Uterus (tissue), 3 donors: ENCODE measurements at regions not wholly inside any gene's neighbourhood (a gene's known extent, or its start where the extent isn't known, plus 50 kb on each side); places are given as distances from the start of the nearest gene placed in this dataset.
"Not testable (repeated sequence)": the region's sequence is repeated elsewhere in the genome, so short reads cannot be mapped to it uniquely, and the experiment has no call there.

Source experiments
- DNase-seq, 2 donors: peaks; one replicate each; pipeline ENCODE4 v3.0.0-alpha.2; 2019 to 2020
- H3K27ac ChIP-seq, 2 donors: fragments of 200-600 bp; sonication (generic); 1 replicate in 1 of 2; 2 replicates in 1 of 2; pipeline ENCODE4 v1.5.1; 2016 to 2018
- H3K27me3 ChIP-seq, 2 donors: fragments of 200-600 bp; sonication (generic); one replicate each; pipeline ENCODE4 v1.5.1; 2018 to 2019; ENCODE audit warnings: control low read depth in 1 of 2
- H3K36me3 ChIP-seq, 2 donors: fragments of 200-600 bp; sonication (generic); one replicate each; pipeline ENCODE4 v1.5.1; 2019; ENCODE audit warnings: control low read depth in 1 of 2
- H3K4me1 ChIP-seq, 2 donors: fragments of 200-600 bp; sonication (generic); one replicate each; pipeline ENCODE4 v1.5.1; 2018 to 2019; ENCODE audit warnings: control low read depth in 1 of 2
- H3K4me3 ChIP-seq, 2 donors: fragments of 200-600 bp; sonication (generic); 1 replicate in 1 of 2; 2 replicates in 1 of 2; pipeline ENCODE4 v1.5.1; 2018 to 2019; ENCODE audit warnings: mild to moderate bottlenecking in 1 of 2
- H3K9me3 ChIP-seq, 2 donors: fragments of 200-600 bp; sonication (generic); one replicate each; pipeline ENCODE4 v1.5.1; 2019; ENCODE audit warnings: control low read depth in 1 of 2
- CTCF ChIP-seq, 4 experiments: fragments of 200-600 bp in 2 of 4; fragments of 450-650 bp in 2 of 4; sonication (generic) in 2 of 4; IDR thresholded peaks; one replicate each; pipeline ENCODE4 v1.5.1; 2016 to 2019; ENCODE audit warnings: antibody characterized with exemption in 4 of 4, mild to moderate bottlenecking in 2 of 4, moderate library complexity in 1 of 4
- POLR2A ChIP-seq, 2 donors: fragments of 450-650 bp; IDR thresholded peaks; one replicate each; pipeline ENCODE4 v1.6.1; 2016; ENCODE audit warnings: antibody characterized with exemption in 2 of 2, mild to moderate bottlenecking in 1 of 2, moderate library complexity in 1 of 2
- intact Hi-C: fragments of 100-400 bp; cut with DNase I; formaldehyde crosslinking; loops from one replicate; pipeline ENCODE4 v1.15.1; 2023; ENCODE audit warnings: low total_unique reads
- donor health status: DM: yes; HTN: yes; CAD: no.

DNA sequence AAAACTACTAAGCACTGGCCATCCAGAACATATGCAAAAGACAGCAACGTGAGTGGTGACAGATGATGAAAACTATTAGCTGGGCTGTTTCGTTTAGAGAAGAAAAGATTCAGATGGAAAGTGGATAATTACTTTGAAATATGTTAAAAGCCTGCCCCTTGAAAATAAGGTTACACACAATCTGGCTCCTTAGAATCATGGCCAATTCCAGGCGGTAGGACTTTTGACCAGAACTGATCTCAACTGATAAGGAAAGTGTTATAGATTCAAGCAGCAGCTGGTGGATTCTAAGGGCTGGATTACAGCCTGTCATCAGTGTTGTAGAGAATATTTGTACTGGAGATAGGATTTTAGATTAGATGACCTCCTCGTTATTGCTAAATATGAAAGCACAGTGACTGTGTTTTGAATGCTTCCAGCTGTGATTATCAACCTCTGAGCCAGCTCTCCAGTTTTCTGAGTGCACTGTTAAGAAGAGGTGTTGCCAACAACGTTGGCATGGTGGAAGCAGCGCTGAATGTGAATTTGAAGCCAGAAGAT, 75.1 kb downstream of the KBTBD2 start:
- H3K4me3 ChIP-seq, intact Hi-C loops, H3K36me3 ChIP-seq, H3K4me1 ChIP-seq, H3K27me3 ChIP-seq, H3K27ac ChIP-seq, H3K9me3 ChIP-seq, DNase-seq: not testable (repeated sequence)

DNA sequence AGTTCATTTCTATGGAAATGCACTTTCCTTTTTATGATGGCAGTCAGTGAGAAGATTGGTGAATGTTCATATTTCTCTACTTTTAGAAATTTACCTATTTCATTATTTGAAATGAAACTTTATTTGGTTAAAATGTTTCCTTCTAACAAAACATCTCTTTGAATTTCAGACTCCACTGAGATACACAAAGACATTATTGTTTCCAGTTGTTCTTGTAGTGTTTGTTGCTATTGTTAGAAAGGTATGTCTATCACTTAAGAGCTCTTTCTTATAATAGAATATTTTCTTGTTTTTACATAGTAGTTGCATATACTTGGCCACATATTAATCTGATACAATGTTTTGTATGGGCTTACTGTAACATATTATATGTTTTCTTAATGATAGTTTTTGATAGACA, 76.8 kb downstream of the KBTBD2 start:
- H3K4me1 ChIP-seq, H3K27ac ChIP-seq, DNase-seq, H3K27me3 ChIP-seq, intact Hi-C loops, H3K9me3 ChIP-seq, H3K4me3 ChIP-seq, H3K36me3 ChIP-seq: not testable (repeated sequence)

DNA sequence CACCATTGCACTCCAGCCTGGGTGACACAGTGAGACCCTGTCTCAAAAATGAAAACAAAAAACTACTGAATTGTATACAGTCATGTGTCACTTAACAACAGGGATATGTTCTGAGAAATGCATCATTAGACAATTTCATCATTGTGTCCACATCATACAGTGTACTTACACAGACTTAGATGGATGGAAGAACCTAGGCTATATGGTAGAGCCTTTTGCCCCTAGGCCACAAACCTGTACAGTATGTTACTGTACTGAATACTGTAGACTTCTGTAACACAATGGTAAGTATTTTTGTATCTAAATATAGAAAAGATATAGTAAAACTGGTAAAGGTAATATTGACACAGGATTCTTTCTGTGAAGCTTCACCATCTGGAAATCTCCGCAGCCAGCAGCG, 81.7 kb downstream of the KBTBD2 start:
- Histone ChIP-seq H3K27me3 (no peaks in the 10 kb centered on the region), H3K4me3 (no peak overlapping the region), H3K27ac (no peak overlapping the region), H3K36me3 (no peaks in the 10 kb centered on the region), H3K4me1 (no peaks in the 10 kb centered on the region), H3K9me3 (no peaks in the 10 kb centered on the region)
- no peak for DNase-seq
- TF ChIP-seq POLR2A (IDR thresholded peaks at IDR 0.05) = no peak
- no peak for TF ChIP-seq CTCF (IDR thresholded peaks at IDR 0.05)
- intact Hi-C loops = no loop called here

DNA sequence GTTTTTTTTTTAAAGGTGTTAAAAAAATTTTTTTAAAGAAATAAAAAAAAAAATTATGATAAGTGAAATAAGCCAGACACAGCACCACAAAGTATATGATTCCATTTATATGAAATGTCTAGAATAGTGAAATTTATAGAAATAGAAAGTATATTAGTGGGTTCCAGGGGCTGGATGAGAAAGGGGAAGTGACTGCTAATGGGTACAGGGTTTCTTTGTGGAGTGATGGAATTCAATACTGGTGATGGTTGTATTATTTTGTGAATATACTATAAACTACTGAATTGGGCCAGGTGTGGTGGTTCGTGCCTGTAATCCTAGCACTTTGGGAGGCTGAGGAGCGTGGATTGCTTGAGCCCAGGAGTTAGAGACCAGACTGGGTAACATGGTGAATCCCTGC, 82.2 kb downstream of the KBTBD2 start:
- TF ChIP-seq CTCF (IDR thresholded peaks at IDR 0.05) (no peak), POLR2A (IDR thresholded peaks at IDR 0.05) (no peak)
- intact Hi-C loops = no loop called here
- no peaks in the 10 kb centered on the region for H3K36me3 ChIP-seq
- no peaks in the 10 kb centered on the region for H3K4me1 ChIP-seq
- no peak overlapping the region for H3K27ac ChIP-seq
- H3K4me3 ChIP-seq = no peak overlapping the region
- no peaks in the 10 kb centered on the region for H3K9me3 ChIP-seq
- no peak for DNase-seq
- H3K27me3 ChIP-seq = no peaks in the 10 kb centered on the region

DNA sequence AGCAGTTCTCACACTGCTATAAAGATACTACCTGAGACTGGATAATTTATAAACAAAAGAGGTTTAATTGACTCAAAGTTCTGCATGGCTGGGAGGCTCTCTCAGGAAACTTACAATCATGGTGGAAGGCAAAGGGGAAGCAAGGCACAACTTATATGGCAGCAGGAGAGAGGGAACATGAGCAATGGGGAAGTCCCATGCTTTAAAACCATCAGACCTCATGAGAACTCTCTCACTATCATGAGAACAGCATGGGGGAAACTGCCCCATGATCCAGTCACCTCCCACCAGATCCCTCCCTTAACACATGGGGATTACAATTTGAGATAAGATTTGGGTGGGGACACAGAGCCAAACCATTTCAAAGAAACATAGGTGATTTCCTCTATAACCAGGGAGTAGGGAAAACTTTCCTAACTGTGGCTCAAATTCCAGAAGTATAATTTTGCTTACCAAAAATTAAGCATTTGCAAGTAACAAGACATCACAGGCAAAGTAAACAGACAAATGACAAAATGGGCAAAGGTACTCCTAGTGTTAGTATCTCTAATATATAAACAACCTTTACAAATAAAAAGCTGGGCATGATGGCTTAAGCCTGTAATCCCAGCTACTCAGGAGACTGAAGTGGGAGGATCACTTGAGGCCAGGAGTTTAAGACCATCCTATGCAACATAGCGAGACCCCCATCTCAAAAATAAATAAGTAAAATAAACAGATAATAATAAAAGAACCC, 88.0 kb downstream of the KBTBD2 start:
- H3K36me3 ChIP-seq = no peaks in the 10 kb centered on the region
- no peak for TF ChIP-seq CTCF (IDR thresholded peaks at IDR 0.05)
- no peak for TF ChIP-seq POLR2A (IDR thresholded peaks at IDR 0.05)
- intact Hi-C loops = no loop called here
- H3K27me3 ChIP-seq = no peaks in the 10 kb centered on the region
- no peak overlapping the region for H3K27ac ChIP-seq
- DNase-seq = no peak
- H3K9me3 ChIP-seq = no peaks in the 10 kb centered on the region
- no peak overlapping the region for H3K4me3 ChIP-seq
- no peaks in the 10 kb centered on the region for H3K4me1 ChIP-seq

- Histone ChIP-seq H3K4me1 (no peaks in the 10 kb centered on the region), H3K36me3 (no peaks in the 10 kb centered on the region), H3K27ac (no peak overlapping the region), H3K27me3 (no peaks in the 10 kb centered on the region), H3K4me3 (no peak overlapping the region), H3K9me3 (no peaks in the 10 kb centered on the region)
- intact Hi-C loops = no loop called here
- TF ChIP-seq CTCF (IDR thresholded peaks at IDR 0.05) = no peak
- TF ChIP-seq POLR2A (IDR thresholded peaks at IDR 0.05) = no peak
- no peak for DNase-seq
Observed at GRCh38 chr7:32802305-32802910, 89.2 kb downstream of the KBTBD2 start.

DNA sequence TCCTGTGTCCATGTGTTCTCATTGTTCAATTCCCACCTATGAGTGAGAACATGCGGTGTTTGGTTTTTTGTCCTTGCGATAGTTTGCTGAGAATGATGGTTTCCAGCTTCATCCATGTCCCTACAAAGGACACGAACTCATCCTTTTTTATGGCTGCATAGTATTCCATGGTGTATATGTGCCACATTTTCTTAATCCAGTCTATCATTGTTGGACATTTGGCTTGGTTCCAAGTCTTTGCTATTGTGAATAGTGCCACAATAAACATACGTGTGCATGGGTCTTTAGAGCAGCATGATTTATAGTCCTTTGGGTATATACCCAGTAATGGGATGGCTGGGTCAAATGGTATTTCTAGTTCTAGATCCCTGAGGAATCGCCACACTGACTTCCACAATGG, 98.5 kb downstream of the KBTBD2 start:
- intact Hi-C loops, H3K36me3 ChIP-seq, H3K27ac ChIP-seq, H3K4me3 ChIP-seq, DNase-seq, H3K4me1 ChIP-seq, H3K27me3 ChIP-seq, H3K9me3 ChIP-seq: not testable (repeated sequence)

GRCh38 chr7:32790766-32791430, 100.7 kb downstream of the KBTBD2 start:
- DNase-seq, H3K27ac ChIP-seq, H3K4me3 ChIP-seq, H3K4me1 ChIP-seq, H3K27me3 ChIP-seq, H3K9me3 ChIP-seq, intact Hi-C loops, H3K36me3 ChIP-seq: not testable (repeated sequence)

DNA sequence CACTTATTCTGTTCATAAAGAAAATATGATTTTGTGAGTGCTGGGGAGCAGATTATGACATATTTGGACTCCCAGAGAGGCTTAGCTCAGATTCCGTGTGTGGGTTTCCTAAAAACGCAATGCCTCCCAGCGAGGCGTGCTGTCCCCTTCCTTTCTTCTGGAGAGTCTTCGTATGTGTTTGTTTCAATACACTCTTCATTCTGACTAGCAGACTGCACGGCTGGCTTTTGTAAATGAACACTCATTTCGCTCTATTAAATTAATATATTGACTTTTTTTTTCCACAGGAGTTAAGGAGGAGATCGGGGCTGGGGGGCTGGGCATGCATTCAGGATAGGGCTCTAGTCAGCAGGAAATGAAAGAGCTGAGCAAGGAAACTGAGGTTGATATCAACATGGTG, 102.3 kb downstream of the KBTBD2 start:
- H3K4me1 ChIP-seq, H3K9me3 ChIP-seq, intact Hi-C loops, H3K4me3 ChIP-seq, H3K36me3 ChIP-seq, H3K27ac ChIP-seq, DNase-seq, H3K27me3 ChIP-seq: not testable (repeated sequence)
